ENCODE measurements at regions not wholly inside any gene's neighbourhood (a gene's known extent, or its start where the extent isn't known, plus 50 kb on each side); places are given as distances from the start of the nearest gene placed in this dataset.

DNA sequence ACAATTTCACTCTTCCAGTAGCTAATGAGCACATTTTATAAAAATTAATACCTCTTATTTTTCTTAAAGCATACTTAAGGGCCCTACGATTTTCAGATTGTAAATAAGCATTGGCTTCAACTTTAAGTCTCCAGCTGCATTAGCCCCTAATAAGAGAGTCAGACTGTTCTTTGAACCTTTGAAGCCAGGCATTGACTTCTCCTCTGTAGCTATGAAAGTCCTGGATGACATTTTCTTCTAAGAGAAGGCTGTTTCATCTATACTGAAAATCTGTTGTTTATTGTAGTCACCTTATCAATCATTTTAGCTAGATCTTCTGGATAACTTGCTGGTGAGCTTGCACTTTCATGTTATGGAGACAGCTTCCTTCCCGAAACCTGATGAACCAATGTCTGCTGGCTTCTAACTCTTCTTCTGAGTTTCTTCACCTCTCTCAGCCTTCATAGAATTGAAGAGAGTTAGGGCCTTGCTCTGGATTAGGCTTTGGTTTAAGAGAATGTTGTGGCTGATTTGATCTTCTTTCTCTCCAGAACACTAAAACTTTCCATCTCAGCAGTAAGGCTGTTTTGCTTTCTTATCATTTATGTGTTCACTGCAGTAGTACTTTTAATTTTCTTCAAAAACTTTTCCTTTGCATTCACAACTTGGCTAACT is 377.1 kb upstream of the RGS6 start:
- Histone ChIP-seq H3K27ac (ENCODE audit: low read length) (peak overlapping the region; percentile 90), H3K4me3 (ENCODE audit: low read length) (no peak overlapping the region), H3K36me3 (ENCODE audit: control insufficient read depth, insufficient read depth, low read length) (no peaks in the 10 kb centered on the region), H3K27me3 (ENCODE audit: control insufficient read depth, insufficient read depth, low read length) (no peaks in the 10 kb centered on the region), H3K9me3 (ENCODE audit: control insufficient read depth, insufficient read depth, low read length) (no peaks in the 10 kb centered on the region), H3K4me1 (ENCODE audit: control insufficient read depth, insufficient read depth, low read length) (peaks cover 9% of the 10 kb centered on the region)
- Mint-ChIP-seq H3K4me3 (peak overlapping the region; percentile 93), H3K27ac (peak overlapping the region; percentile 96 to 100), H3K4me1 (peaks cover 34 to 42% of the 10 kb centered on the region in 2 donors), H3K27me3 (ENCODE audit: low read depth in 2 of 2) (no peaks in the 10 kb centered on the region), H3K9me3 (no peaks in the 10 kb centered on the region), H3K36me3 (peaks cover 6% of the 10 kb centered on the region)
- no peak for ATAC-seq
- TF ChIP-seq, protein P1, sequence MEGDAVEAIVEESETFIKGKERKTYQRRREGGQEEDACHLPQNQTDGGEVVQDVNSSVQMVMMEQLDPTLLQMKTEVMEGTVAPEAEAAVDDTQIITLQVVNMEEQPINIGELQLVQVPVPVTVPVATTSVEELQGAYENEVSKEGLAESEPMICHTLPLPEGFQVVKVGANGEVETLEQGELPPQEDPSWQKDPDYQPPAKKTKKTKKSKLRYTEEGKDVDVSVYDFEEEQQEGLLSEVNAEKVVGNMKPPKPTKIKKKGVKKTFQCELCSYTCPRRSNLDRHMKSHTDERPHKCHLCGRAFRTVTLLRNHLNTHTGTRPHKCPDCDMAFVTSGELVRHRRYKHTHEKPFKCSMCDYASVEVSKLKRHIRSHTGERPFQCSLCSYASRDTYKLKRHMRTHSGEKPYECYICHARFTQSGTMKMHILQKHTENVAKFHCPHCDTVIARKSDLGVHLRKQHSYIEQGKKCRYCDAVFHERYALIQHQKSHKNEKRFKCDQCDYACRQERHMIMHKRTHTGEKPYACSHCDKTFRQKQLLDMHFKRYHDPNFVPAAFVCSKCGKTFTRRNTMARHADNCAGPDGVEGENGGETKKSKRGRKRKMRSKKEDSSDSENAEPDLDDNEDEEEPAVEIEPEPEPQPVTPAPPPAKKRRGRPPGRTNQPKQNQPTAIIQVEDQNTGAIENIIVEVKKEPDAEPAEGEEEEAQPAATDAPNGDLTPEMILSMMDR (IDR thresholded peaks at IDR 0.05), result no peak
- intact Hi-C loops (cut with micrococcal nuclease), result loop anchor here (1.0 to 2.0 kb wide), 3 partner anchors 143 to 235 kb away; partner anchors contain the start of gene SIPA1L1
- 69% methylated on average over 2 of the region's 2 CpGs for WGBS (ENCODE audit: insufficient coverage)
- DNase-seq, result peak in 1 of 2 donors; percentile 42

DNA sequence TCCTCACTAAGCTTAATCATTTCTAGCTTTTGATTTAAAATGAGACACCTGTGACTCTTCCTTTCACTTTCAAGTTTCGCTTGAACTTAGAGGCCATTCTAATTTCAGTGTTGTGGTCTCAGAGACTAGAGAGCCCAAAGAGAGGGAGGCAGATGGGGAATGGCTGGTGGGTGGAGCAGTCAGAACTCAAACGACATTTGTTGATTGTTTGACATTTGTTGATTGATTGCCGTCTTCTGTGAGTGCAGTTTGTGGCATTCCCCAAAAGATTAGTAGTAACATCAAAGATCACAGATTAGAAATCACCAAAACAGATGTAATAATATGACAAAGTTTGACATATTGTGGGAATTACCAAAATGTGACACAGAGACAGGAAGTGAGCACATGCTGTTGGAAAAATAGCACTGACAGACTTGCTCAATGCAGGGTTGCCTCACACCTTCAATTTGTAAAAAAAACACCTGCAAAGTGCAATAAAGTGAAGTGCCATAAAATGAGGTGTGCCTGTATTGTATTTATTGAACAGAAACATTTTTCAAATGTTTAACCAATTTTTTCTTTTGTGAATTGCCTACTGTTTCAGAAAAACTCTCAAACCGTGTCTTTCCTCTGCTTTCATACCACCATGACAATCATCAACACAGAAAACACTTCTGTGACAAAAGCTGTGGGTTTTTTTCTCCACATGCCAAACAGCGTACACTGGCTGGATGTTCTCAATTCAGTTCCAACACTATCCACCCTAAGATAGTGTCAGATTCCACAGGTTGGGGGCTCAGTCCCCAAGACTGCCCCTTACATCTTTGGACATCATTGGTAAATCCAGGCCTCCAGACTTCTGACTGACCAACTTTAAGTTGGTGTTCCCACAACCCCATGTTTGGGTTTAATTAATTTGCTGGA is 376.3 kb upstream of the RGS6 start:
- DNase-seq (peak; percentile 43 to 88), ATAC-seq (peak; percentile 75 to 86 (median 83))
- Mint-ChIP-seq H3K4me1 (peaks cover 34 to 42% of the 10 kb centered on the region in 2 donors), H3K9me3 (no peaks in the 10 kb centered on the region), H3K4me3 (peak overlapping the region; percentile 93), H3K36me3 (peaks cover 6% of the 10 kb centered on the region), H3K27me3 (ENCODE audit: low read depth in 2 of 2) (no peaks in the 10 kb centered on the region), H3K27ac (peak overlapping the region; percentile 96 to 100)
- Histone ChIP-seq H3K27me3 (ENCODE audit: control insufficient read depth, insufficient read depth, low read length) (no peaks in the 10 kb centered on the region), H3K36me3 (ENCODE audit: control insufficient read depth, insufficient read depth, low read length) (no peaks in the 10 kb centered on the region), H3K9me3 (ENCODE audit: control insufficient read depth, insufficient read depth, low read length) (no peaks in the 10 kb centered on the region), H3K4me3 (ENCODE audit: low read length) (no peak overlapping the region), H3K27ac (ENCODE audit: low read length) (peak overlapping the region; percentile 90), H3K4me1 (ENCODE audit: control insufficient read depth, insufficient read depth, low read length) (peaks cover 9% of the 10 kb centered on the region)
- WGBS (ENCODE audit: insufficient coverage), result 15% methylated on average over 4 of the region's 5 CpGs
- TF ChIP-seq, protein P1 (IDR thresholded peaks at IDR 0.05), result no peak
- intact Hi-C loops (cut with micrococcal nuclease), result loop anchor here (1.0 to 2.0 kb wide), 3 partner anchors 142 to 236 kb away; partner anchors contain the start of gene SIPA1L1

DNA sequence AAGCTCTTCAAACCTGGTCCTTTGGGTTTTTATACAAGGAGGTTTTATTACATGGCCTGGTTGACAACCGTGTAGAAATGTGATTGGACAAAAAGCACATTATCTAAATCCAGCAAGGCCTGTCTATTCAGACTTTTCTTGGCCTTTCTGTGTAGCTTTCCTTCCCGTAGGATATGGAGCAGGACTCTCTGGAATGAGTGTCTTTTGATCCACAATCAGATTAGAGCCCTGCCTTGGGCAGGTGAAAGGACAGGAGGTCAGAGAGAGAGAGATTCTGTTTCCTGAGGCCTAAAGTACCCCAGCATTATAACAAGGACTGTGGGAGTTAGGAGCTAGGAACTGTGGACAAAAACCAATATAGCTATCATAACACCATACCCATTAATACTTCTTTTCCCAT is 375.5 kb upstream of the RGS6 start:
- H3K4me3 Mint-ChIP-seq, result peak overlapping the region; percentile 93

More for the DNA sequence above, 375.5 kb upstream of the RGS6 start:
- peak overlapping the region; percentile 90 for H3K27ac ChIP-seq (ENCODE audit: low read length)
- no peaks in the 10 kb centered on the region for H3K36me3 ChIP-seq (ENCODE audit: control insufficient read depth, insufficient read depth, low read length)
- H3K4me1 ChIP-seq (ENCODE audit: control insufficient read depth, insufficient read depth, low read length), result peaks cover 9% of the 10 kb centered on the region
- H3K9me3 ChIP-seq (ENCODE audit: control insufficient read depth, insufficient read depth, low read length), result no peaks in the 10 kb centered on the region
- TF ChIP-seq, protein P1 (IDR thresholded peaks at IDR 0.05), result no peak
- intact Hi-C loops (cut with micrococcal nuclease), result no loop called here
- DNase-seq, result no peak
- no peak for ATAC-seq
- WGBS (ENCODE audit: insufficient coverage), result 100% methylated on average over 2 of the region's 2 CpGs
- Mint-ChIP-seq H3K4me1 (peaks cover 34% of the 10 kb centered on the region in 2 donors), H3K27ac (peak overlapping the region; percentile 96 to 100), H3K36me3 (peaks cover 6% of the 10 kb centered on the region), H3K9me3 (no peaks in the 10 kb centered on the region), H3K27me3 (ENCODE audit: low read depth in 2 of 2) (no peaks in the 10 kb centered on the region)
- no peaks in the 10 kb centered on the region for H3K27me3 ChIP-seq (ENCODE audit: control insufficient read depth, insufficient read depth, low read length)
- H3K4me3 ChIP-seq (ENCODE audit: low read length), result no peak overlapping the region
